GM19467 (cell line): ENCODE measurements at regions not wholly inside any gene's neighbourhood (a gene's known extent, or its start where the extent isn't known, plus 50 kb on each side); places are given as distances from the start of the nearest gene placed in this dataset.
"Not testable (repeated sequence)": the region's sequence is repeated elsewhere in the genome, so short reads cannot be mapped to it uniquely, and the experiment has no call there.

Experiments
- ATAC-seq: cut with Tn5 transposase; IDR thresholded peaks from one replicate; pipeline ENCODE4 v1.9.1; 2021; ENCODE audit warnings: mild to moderate bottlenecking, moderate library complexity; ENCODE audit not compliant: unreplicated experiment

DNA sequence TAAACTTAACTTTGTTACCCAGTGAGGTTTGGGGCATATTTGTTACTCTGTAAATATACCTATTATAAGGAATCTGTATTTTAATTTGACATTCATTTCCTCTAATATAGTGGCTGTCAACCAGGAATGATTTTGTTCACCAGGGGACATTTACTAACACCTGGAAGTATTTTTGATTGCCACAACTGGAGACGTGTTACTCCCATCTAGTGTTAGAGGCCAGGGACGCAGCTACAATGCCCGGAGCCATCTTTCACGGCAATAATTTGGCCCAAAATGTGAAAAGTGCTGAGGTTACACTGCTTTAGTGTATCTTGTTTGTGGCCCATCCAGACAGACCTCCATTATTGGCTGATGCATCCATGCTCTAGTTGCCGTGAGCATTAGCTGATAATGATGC, 881.3 kb upstream of the ATXN7L3B start:
- ATAC-seq, result no peak

DNA sequence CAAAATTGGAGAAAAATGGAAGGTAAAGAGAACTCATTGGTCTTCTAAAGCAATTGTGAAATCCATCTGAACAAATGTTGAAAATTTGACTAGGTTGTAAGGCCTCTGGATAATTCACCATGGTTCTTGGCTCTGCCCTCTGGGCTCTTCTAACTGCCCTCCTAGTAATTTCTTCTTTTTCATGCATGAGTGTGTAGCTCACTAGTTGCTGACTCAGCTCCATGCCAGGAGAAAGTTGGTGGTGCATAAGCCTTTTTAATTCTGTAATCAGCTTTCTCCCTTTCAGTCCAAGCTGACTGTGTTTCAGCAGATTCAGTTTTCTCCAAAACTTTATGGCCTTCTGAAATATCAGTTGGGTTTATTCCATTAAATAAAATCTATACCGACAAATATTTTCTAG, 877.8 kb upstream of the ATXN7L3B start:
- ATAC-seq, result no peak

DNA sequence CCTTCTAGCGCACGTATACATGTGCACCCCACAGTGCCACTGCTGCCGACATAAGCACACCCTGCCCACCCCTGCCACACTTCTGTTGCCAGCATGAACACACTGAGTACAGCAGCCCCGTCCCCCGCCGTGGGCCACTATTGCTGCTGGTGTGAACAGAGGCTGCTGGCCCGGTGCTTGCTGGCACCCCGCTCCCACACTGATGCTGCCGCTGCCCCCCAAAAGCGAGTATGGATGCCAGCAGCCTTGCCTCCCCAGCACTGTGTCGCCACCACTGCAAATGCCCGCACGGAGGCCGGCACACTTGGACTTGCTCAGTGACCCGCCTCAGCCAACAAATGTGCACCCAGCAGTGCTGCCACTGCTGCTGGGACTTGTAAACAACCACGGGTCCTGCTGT, 872.4 kb upstream of the ATXN7L3B start:
- ATAC-seq, result no peak

DNA sequence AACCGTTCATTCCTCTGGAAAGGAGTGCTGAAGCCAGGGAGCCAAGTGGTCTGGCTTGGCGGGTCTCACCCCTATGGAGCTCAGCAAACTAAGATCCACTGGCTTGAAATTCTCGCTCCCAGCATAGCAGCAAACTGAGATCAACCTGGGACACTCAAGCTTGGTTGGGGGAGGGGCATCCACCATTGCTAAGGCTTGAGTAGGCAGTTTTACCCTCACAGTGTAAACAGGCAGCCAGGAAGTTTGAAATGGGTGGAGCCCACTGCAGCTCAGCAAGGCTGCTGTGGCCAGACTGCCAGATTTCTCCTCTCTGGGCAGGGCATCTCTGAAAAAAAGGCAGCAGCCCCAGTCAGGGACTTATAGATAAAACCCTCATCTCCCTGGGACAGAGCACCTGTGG, 866.1 kb upstream of the ATXN7L3B start:
- ATAC-seq, result not testable (repeated sequence)

DNA sequence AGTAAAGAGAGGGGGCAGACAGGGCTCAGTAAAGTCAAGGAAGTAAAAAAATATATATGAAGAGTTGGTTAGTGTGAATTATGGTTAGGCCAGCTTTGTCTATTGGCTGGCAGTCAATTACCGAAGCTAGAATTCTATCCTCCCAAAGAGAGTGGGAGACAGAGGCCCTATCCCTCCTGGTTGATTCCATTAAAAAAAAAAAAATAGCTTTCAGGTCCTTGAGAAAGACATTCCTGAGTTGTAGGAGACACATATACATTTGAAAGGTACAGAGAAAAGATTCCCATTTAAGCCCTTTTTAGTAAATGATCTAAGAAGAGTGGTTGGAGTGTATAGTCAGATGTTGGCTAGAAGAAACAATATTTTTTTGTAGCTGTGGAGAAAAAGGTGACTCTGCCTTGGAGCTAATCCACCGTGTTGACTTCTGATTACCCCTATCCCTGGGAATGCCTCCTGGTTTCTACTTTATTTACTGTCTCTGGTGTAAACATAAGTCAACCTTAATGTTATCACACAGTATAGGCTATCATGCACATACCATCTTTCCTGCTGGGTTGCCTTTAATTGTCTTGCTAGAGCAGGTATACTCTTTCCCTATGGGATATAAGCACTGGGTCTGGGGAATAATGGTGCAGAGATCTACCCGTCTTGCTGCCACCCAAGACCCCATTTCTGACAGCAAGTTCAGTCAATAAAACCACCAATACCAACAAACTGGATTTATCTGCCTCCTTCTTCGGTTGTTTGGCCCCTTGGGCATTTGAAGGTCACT, 859.9 kb upstream of the ATXN7L3B start:
- ATAC-seq, result no peak

DNA sequence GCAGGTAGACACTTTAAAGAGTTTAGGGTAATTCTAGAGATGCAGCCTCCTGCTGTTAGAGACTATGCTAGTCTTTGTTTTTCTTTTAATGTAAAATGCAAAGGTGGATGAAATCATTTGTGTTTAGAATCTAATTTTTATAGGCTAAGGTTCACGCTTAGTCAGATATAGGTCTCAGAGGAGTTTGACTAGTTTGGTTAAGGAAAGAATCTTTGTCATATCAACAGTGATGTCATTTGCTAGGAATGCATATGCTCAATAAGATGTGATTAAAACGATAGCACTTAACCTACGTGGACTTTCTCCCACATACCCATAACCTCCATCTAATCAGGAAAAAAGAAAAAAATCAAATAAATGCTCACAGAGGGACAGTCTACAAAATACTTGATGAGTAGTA, 859.3 kb upstream of the ATXN7L3B start:
- no peak for ATAC-seq

DNA sequence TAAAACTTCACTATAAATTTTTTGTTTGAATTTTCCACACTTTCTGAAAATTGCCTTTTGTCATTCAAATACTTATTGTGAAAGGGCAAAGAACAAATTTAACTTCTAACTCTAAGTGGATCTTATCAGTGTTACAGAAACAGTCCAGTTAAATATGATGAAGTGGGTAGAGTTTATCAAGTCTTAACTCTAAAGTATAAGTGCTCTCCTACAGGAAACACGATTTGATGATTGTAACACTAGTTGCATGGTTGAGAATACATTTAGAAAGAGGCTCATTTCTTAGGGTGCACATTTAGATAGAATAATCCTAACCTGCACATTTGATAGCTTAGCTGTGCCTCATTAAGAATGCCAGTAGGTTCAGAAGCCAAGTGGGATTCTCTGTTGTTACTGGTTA, 838.3 kb upstream of the ATXN7L3B start:
- ATAC-seq, result no peak

DNA sequence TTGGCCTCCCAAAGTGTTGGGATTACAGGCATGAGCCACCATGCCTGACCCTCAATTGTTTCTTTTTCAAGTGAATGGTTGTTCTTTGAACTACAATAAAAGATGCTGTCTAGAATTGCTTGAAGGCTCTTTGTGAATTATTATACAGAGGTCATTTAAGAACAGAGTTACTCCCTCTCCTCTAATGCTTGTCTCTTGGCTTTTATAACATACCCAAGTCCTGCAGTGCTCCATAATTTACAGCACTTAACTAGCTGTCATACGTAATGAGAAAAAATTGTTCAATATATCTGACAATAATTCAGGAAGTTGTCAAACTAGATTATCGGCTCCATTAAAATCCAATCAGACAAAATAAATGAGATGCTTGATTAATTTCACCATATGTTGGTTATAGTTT, 823.0 kb upstream of the ATXN7L3B start:
- ATAC-seq, result no peak

DNA sequence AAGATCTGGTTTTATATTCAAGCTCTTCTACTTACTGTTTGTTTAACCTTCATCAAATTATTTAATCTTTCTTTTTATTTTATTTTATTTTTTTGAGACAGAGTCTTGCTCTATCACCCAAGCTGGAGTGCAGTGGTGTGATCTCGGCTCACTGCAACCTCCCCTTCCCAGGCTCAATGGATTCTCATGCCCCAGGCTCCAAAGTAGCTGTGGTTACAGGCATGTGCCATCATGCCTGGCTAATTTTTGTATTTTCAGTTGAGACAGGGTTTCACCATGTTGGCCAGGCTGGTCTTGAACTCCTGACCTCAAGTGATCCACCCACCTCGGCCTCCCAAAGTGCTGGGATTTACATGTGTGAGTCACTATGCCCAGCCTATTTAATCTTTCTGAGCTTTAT, 821.5 kb upstream of the ATXN7L3B start:
- not testable (repeated sequence) for ATAC-seq

DNA sequence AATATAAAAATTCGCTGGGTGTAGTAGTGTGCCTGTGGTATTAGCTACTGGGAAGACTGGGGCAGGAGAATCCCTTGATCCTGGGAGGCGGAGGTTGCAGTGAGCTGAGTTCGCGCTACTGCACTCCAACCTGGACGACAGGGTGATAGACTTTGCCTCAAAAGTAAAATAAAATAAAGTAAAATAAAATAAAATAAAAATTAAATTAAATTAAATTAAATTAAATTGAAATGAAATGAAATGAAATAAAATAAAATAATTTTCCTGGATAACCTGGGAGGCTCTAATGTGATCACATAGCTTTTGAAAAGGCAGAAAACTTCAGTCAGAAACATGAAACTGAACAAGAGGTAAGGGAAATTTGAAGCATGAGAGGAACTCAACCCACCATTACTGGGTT, 818.4 kb upstream of the ATXN7L3B start:
- no peak for ATAC-seq

DNA sequence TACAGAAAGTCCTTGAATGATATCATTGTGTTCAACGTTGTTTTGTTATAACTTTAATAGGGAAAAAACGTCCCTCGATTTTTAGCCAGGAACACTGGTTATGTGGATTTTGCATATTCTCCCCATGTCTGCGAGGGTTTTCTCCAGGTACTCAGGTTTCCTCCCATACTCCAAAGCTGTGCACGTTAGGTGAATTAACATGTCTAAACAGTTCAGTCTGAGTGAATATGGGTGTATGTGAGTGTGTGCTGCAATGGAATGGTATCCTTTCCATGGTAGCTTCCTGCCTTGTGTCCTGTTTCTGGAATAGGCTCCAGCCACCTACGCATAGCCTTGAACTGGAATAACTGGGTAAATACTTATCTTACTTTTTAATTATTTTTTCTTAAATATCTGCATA, 810.8 kb upstream of the ATXN7L3B start:
- ATAC-seq, result no peak

DNA sequence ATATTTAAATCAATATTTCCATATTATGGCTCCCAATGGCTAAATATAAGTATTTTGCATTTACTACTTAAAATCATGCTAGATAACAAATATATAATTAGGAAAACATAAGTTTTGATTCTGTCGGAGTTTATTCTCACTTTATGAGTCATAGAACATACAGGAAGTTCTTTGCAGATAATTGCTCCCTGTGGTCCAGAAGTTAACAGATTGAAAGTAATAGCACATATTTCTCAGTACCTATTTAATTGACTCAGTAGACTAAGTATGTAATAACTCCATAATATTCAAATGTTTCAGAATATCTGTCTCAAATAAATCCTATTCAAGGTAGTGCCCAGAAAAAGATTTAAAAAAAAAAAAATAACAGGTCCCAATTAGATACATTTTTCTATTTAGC, 806.0 kb upstream of the ATXN7L3B start:
- no peak for ATAC-seq

DNA sequence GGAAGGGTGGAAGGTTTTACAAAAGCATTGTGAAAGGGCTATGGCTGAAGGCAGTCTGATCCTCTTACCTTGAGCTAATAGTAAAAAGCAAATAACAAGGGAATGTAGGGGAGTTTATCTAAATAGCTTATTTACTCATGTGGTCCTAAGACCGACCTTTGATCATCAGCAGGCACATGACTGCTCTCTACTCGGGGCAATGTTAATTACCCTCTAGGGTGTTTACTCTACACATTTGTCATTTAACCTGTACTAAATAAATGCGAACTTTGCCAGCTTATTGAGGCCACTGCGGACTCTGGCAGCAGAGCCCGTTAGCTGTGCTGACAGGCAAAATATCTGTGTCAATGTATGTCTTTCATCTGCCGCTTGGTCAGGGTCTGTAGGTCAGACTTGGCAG, 768.3 kb upstream of the ATXN7L3B start:
- ATAC-seq, result no peak

DNA sequence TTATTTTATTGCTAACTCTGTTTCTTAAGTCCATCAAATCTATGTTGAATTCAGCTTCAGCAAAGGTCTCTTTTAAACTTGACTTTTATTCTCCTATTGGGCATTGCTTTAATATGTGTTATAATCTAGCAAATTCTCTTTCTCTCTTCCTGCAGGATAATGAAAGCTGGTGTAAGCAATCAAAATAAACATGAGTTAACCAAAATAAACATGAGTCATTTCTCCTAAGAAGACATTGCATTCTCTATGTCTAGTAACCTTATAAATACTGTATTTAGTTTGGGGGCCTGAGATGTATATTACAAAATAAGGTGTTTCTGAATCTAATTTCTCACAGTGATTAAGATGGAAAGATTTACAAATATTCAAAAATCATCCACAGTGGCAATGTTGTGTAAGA, 739.1 kb upstream of the ATXN7L3B start:
- no peak for ATAC-seq

DNA sequence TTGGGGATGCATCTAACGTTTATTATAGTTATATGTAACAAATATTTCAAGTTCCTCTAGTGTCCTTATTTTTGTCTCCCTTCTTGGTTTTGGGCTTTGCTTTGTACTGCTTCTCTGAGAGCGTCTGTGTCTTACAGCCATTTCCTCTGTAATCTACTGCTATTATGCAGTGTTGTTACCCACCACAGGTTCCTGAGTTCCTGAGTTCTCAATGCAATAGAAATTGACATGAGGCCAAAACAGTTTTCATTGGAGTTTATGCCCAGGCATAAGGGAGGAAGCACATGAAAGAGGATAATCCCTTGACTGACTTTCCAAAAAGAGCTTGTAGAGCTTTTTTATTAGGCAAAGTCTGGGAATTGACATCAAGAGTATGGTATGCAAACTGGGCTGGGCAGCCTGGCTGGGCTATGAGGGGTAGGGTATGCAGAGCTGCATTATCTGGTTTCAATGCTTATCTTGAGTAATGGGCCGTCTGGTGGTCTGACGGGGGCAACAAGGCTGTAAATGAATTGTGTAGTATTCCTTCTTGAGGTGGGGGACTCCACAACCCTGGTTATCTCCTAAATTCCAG, 722.5 kb upstream of the ATXN7L3B start:
- no peak for ATAC-seq

DNA sequence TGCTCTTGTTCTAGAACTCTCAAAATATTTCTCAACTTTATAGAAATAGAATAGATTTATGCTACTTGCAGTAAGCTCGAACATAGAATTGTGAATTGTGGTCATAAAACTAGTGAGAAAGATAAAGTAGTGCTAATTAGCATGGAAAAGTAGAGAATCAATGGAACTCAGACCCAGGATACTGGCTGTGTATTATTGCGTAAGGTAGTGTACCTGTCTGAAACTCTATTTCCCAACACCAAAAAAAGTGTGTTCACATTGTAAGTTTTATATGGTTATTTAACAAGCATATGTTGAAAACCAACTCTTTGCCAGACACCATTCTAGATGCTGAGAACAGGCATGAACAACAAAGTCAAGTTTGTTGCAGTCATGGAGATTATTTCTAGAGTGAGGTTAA, 720.5 kb upstream of the ATXN7L3B start:
- no peak for ATAC-seq

DNA sequence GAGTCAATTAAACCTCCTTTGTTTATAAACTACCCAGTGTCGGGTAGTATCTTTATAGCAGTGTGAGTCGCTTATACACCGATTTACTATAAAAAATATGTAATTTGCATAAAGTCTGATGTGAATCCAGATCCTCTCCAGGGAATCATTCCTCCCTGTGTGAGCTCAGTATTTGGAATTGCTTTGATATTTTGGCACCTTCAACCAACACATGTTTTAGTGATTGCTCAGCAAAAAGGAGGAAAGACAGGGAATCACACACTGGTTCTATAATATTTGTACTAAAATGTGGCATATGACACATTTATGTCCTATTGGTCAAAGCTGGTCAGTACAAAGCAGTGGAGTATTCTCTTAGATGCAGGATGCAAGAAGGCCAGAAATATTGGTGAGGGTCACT, 703.9 kb upstream of the ATXN7L3B start:
- ATAC-seq, result no peak

DNA sequence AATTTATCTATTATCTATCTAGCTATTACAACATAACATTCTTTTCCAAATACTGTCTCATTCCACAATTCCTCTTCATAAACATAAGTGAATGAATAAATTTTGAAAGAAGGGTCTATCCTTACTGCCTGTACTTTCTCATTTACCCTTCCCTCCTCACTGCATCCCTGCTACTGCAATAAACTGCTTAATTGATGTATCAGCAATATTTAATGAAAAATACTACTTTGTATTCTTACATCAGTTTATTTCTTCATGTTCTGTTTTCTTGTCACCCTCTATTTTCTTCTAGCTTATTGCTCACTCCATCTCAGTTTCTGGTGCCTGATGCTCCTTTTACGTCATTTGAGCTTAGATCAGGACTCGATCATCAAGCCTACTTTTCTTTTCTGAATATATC, 695.7 kb upstream of the ATXN7L3B start:
- no peak for ATAC-seq

DNA sequence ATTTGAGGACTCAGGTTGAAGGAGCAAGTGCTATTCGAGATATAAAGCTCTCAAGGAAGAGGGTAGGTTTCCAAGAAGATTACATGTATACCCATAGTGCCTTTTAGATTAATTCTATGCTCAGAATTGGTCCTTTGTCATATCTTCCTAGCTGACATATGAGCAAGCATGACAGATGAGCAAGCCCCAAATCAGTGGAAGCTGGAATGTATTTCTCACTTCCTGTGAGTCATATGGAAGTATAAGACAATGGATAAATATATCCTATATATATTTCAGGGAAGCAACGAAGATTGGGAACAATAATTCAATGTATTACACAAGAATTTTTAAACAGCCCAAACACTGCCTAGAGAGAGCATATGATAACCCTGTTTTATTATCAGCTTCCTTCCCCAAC, 674.1 kb upstream of the ATXN7L3B start:
- ATAC-seq, result no peak

DNA sequence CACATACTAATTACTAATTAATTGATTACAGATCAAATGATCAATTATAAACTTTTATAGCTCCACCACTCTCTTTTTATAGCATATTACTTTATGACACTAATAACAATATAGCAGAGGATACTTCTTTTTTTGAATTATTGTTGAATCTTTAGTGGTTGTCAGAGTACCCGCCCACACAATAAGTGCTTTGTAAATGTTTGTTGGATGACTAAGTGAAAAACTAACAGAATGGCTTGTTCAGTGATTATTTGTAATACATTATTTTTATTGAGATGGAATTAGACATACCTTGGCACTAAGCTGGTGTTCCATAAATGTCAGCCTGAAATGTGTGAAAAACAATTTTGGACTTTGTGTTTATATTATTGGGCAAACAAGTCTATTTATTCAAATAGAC, 670.5 kb upstream of the ATXN7L3B start:
- no peak for ATAC-seq

DNA sequence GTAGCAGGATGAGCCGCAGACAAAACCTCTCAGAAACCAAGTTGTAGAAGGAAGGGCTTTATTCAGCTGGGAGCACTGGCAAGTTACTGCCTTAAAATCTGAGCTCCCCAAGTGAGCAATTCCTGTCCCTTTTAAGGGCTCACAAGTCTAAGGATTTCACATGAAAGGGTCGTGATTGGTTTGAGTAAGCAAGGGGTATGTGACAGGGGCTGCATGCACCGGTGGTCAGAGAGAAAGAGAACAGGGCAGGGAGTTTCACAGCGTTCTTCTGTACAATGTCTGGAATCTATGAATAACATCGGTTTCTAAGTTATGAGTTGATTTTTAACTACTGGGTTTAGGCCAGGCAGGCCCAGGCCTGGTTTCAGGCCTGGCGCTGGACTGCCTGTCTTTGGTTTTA, 660.3 kb upstream of the ATXN7L3B start:
- not testable (repeated sequence) for ATAC-seq

DNA sequence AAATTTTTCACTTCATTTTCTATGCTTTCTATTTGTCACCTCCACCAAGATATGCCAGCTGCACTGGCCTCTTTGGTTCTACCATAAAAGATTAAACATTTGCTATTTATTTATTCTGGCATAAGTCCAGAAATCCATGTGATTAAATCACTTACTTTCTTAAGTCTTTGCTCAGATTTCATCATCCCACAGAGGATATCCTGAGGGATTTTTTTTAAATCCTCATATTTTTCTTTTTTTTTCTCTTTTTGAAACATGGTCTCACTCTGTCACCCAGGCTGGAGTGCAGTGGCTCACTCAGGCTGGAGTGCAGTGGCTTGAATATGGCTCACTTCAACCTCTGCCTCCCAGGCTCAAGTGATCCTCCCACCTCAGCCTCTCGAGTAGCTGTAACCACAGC, 645.4 kb upstream of the ATXN7L3B start:
- ATAC-seq, result no peak

DNA sequence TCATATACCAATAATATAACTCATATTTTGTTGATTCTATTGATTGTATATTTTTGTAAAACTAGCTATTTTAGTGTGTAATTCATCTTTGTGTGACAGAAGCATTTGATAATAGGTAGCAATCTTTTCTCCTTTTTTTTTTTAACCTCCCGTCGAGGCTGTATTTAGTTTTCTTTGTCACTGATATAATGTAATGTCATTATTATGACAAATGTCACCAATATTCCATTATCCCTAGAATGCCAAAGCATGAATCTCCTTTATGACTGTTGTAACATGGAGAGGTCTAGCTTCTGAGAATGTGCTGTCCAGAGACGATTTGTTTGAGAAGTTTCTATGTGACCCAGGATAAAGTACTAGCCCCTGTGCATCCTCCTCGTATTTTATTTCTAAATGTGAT, 639.0 kb upstream of the ATXN7L3B start:
- ATAC-seq, result no peak
